Muscle of back (tissue), 3 donors: ENCODE measurements at regions not wholly inside any gene's neighbourhood (a gene's known extent, or its start where the extent isn't known, plus 50 kb on each side); places are given as distances from the start of the nearest gene placed in this dataset.

Experiments
- DNase-seq, 3 donors: peaks; one replicate each; pipeline versions ENCODE4 v3.0.0 to v3.0.0-alpha.2; 2013

DNA sequence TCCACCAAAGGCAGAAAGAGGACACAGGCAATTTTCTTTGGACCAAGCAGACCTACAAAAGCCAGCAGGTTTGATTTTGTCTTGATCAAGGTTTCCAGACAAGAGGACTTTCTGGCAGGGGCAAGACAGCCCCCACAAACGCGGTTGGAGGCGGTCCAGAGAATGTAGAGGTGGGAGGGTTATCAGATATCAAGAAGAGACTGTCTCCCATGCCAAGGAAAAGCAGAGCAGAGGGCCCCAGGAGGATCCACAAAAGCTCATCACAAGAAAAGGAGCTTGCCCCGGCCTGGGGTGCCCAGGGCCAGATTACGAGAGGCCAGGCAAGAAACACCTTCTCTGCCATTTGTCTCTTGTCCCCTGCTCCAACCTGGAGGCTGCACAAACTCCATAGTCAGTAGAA is 538.9 kb downstream of the BNC2 start:
- DNase-seq, result no peak

DNA sequence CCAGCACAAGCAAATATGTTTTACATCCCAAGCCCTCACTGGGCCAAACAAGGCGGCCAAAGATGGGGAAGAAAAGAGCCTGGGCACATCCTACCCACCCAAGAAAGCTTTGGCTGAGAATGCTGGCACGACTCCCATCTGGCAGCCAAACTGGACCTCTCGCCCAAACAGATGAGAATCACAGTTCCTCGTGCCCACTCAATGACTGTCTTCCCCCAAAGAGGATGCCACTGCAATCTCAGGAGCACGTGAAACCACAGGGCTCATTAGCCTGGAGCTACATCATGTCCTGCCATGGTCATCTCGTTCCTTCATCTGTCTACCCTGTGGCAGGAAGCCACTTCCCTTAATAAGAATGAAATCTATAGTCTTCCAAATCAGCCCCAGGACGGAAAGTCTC is 536.8 kb downstream of the BNC2 start:
- DNase-seq, result no peak

DNA sequence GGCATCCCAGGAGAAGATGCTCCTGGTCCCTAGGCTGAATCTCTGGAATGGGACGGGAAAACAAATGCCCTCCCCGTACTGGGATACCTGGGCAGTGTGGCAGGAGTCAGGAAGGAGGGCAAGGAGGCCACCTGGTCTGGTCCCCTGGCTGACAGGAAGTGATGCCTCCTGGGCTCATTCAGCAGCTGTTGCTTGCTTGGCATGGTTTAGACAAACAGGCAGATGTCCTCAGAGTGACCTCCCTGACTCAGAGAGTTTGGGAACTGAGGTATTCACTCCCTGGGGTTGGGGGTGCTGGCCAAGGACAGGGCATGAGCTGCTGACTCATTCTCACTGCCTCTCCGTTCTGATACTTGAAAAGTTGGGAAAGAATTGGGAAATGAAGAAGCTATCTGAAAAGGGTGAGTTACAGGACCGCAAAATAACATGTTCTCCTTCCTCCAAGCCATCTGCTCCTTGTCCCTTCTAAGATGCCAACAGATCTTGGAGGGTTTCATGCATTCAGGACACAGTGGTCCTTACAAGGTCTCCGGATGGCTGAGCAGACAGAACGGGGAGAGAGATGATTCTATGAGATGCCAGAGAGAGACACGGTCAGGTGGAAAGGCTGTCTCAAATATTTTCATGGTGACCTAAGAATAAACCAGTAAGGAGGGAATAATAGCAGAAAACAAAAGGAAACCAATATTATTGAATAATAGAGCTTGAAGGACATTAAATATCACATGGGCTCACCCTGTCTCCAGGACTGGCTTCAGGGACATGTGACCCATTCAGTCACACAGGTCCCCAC is 534.5 kb downstream of the BNC2 start:
- peak in 2 of 3 donors; percentile 55 to 95 for DNase-seq

DNA sequence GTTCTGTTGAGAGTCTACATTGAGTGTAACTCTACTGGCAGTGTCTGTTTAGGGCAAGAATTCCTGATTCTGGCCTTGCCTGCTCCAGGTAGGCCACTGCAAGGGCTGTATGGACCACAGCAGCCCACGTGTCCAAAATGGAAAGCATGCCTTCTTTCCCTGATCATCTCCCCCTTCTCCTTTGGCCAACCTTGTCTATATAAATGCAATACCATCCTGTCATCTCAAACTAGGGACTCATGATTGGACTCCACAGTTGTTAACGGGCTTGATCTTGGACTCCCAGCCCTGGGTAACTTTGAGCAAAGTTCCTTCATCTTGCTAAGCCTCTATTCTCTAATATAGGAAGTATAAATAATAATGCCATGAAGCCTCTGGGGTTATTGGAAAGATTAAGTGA is 533.6 kb downstream of the BNC2 start:
- no peak for DNase-seq

DNA sequence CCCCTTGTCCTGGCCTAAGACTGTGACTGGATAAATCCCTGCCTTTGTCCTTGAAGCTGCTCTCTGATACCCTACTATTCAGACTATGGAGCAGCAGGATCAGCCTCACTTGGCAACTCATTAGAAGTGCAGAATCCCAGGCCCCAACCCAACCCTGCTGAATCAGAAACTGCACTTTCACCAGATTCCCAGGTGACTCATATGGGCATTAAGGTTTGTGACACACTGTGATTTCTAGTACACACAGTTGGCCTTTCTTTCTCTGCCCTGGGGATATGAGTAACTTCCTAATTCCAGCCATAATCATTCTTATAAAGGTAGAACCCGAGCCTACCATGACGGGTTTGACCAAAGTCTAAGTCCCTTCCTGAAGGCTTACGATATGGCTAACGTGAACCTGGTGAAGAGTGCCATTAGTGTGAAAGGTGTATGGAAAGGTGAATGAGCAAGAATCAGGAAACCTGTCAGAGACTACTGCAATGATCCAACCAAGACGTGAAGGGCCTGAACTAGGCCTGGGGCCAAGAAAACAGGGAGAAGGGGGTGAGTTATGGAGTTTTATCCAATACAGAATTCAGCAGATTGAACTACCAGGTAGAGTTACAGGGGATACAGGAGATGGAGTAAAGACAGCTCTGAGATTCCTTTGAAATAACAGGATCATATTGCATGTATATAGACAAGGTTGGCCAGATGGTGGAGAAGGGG is 533.0 kb downstream of the BNC2 start:
- peak in 1 of 3 donors; percentile 80 for DNase-seq

DNA sequence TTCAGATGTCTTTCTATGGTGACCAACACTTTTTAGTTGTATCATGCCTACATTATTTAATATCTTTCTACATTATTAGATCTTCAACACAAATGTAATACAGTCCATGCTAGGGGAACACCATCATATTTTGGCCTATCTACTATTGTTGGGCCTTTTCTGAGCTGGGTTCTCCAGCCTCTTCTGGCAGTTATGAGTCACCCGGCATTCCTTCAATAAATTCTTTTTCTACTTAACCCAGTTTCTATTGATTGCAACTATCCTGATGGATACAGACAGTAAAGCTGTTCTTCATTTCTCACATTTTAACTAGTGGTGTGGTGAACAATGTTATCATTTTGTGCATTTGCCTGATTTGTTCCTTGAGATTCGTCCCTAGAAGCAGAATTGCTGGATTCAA is 529.3 kb downstream of the BNC2 start:
- DNase-seq, result no peak

DNA sequence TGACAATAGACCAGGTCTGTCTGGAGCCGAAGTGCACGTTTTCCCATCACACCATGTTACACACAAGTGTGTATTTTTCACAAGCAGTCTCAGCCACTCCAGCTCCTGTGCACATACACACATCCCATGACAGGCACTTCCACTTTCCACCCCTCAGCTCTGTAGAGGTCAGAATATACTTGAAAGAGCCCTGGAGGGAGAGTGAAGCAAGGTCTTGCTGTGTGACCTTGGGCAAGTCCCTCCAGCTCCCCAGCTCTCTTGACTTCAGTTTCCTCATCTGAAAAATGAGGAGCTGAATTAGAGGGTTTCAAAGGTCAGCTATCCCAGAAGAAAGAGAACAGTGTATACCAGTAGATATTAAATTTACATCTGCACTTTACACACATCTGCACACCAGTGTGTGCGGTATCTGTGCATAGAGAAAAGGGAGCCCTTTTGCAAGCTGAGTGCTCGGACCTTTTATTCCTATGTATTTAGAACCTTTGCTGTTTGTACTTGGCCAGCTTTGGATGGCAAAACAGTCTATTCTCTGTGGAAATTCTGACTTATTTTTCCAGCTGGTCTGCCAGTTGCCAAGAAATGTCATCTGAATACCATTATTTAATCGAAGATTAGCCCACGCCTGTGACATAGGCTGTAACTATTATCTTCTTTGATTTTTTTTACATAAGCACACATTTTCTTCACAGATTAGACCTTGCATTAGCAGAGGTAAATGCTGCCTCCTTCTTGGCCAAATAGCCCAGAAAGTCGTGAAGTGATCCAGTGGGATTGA is 528.0 kb downstream of the BNC2 start:
- DNase-seq, result peak in 2 of 3 donors; percentile 44 to 71

DNA sequence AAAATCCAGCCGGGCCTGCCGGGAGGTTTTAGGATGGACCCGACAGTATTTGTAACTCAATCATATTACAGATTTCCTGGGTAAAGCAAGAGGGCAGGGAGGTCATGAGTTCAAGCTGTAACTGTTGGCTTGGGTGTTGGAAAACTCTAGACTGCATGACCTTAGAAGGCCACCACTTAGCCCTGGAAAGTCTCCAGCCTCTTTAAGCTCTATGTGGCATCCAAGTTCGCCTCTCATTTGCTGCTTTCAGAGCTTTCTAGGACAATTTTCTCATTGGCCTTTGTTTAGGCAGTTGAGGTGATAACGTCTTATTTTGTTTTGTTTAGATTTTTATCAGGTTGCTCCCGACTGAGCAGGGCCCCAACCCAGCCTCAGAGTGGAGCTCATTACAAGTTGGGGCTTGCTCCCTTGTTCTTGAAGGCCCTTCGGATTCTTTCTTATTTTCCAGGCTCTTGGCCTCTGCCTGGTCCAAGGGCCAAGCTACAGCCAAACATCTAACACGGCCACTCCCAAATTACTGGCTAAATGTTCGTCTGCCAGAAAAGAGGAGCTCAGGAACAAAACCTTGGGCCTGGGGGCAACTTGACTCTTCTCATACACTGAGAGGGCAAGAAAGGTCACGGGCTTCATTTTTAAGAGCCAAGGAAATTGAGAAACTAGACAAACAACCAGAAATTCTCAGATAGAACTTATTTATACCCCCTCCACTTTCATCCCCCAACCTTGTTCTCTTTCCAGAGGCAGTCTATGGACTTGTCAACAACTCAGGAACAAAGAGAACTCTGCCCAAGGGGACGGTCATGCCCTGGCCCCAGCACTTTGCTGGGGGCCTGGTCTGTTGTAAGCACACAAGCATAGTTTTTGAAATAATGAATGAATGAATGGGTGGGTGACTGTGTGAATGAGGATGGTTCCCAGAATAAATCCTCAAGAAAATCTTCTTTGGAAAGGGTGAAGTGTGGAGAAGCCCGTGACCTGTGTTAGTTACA is 526.9 kb downstream of the BNC2 start:
- no peak for DNase-seq

DNA sequence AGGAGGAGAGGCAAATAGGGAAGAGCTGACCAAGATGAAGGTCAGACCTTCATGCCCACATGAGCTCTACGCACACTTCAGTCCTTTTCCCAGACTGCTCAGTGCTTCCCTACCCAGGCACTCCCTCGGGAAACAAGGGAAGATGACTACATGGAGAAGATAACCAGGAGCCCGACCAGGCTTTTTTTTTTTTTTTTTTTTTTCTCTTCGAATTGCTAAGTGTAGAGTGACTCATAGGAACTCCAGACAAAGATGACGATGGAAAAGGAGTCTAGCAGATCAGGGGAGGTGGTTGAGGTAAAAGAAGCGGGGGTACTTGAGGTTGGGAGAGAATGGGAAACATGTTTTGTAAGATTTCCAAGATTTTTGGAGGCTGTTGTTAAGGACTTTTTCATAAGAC is 526.1 kb downstream of the BNC2 start:
- DNase-seq, result peak in 1 of 3 donors; percentile 88

DNA sequence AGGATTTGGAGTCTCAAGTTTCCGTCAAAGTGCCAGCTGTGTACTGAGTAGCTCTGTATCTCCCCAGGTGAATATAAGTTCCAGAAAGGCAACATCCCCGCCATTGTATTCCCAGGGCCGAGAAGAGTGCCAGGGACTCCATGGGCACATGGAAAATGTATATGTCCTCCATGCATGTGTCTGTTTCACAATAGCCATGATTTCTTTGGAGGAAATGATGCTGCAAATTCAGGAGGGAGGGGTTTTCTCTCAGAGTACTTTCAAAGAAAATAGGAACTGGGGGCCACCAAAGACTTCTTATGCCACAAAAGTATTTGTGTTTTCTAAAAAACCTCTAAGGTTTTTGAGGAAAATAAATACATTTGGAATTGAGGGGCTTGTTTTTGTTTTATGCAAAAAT is 524.6 kb downstream of the BNC2 start:
- DNase-seq, result no peak

DNA sequence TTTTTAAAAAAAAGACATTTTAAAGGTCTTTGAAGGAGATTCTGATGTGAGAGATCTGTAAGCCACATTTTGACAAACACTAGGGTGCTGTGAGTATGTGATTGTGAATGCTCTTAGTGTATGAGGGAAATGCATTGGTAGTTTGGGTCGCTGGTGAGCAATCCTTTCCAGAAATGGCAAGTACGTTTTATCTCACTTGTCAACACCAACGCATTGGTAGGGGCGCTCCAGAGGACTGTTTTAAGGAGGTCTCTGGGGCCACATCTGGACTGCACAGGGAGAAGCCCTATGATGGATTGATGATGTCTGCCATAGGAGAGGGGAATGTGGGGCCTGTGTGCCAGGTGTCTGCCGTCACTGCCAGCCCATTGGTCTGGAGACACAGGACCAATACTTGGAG is 522.6 kb downstream of the BNC2 start:
- DNase-seq, result no peak

DNA sequence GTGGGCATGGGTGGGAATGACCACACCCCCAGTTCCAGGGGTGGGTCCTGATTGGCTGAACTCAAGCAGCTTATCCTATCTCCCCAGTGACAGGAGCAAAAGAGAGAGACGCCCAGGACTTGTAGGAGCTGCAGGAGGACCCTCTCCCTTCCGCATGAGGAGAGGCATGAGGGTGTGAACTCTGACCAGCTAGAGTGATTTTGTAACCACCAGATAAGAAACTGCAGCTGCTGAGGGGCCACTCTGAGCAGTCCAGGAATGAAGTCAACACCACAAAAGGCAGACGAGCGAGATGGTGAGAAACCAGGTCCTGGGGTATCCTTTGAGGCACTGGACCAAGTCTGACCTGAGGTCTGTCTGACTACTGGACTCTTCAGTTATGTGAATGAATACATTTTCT is 521.9 kb downstream of the BNC2 start:
- no peak for DNase-seq

DNA sequence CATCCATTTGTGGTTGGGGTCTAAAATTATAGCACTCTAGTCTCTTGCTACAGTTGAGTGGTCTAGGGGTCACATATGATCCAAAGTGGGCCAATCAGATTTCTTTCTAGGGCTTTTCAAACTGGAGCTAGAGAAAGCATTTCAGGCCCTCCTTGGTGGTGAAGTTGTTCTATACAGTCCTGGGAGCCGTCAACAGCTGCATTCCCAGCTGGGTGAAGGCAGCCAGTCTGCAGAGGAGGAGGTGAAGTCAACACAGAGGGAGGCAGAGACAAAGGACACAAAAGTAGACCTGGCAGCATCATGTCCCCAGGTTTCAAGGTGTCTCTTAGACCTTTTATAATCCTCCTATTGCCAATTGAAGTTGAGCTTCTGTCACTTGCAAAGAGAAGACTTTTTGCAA is 518.2 kb downstream of the BNC2 start:
- DNase-seq, result no peak

DNA sequence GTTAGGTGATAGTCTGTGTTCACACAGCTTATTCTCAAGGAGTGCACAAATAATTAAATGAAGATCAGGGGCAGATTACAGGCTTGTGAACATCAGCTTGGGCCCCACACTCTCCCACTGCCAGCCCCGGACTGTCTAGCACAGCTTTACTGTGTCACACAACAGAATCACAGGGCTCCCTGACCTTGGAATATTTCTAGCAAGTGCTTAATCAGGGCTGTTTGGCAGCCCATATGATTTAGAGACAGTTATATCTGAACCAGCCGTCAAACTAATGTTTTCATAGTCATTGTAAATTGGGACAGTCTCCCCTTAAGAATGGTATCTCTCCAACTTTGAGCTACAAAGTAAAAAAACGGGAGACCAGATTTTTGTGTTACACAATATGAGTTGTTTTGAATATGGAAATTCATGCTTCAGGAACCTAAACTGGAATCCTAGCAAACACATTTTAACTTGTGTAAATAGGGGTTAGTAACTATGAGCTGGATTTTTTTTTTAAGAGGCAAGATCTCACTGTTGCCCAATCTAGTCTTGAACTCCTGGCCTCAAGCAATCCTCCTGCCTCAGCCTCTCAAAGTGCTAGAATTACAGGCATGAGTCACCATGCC is 517.6 kb downstream of the BNC2 start:
- DNase-seq, result no peak

DNA sequence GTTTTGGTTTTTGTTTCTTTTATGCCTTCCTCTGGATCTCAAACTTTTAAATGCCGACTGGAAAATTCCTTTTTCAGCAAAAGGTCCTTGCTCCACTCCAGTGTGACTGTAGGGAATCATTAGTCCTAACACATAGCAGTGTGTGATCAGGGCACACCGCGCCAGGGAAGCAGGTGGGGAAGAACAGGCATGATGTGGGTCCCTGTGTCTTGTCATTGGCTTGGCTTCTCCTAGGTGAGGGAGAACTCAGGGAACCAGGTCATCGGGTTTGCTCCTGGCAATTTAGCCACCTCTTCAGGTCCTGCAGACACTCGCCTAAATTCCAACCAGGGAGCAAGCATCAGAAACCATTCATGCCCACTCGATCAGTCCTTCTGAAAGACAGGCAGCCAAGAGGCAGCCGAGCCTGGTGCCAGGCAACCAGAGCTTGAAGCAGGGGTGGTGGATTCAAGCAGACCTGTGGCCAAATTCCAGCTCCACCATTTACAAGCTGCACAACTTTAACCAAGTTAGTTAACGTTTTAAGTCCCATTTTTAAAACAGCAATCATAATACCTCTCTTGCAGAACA is 514.2 kb downstream of the BNC2 start:
- no peak for DNase-seq

DNA sequence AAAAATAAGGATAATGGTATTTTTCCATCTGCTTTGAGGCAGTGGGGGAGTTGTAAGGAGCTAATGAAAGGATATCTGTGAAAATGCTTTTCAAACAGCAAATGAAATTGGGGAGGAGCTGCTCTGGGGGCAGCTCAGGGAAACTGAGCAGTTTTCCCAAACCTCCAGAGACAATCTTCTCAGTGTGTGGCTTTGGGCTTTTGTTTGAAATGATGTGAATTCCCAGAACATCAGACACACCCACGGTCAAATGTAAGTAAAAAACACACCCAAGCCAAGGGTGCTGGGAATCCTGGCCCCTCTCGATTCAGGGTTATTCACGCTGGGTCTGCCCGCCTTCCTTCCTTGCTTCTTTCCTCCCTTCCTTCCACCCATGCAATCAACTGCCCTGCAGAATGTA is 512.6 kb downstream of the BNC2 start:
- DNase-seq, result no peak

DNA sequence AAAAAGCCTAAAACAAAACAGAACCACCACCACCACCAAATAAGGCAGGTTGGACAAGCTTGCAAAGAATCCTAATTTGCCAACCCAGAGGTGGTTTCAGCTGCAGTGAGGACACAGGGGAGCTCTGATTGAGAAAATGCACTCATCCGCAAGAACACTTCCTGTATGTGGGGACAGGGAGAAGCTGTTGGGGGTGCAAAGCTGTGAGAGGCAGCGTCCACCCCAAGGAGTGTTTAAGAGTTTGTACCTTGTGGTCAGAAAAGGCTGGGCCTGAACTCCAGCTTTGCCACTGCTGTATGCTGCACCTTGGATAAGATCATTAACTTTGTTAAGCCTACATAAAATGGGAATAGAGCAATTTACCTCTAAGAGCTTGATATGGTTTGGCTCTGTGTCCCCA is 511.7 kb downstream of the BNC2 start:
- DNase-seq, result no peak
